Activated naive CD4-positive, alpha-beta T cell treated with Interleukin-2 at 50 U/mL for 16 hours (primary cell): ENCODE measurements at regions not wholly inside any gene's neighbourhood (a gene's known extent, or its start where the extent isn't known, plus 50 kb on each side); places are given as distances from the start of the nearest gene placed in this dataset.

Experiments
- DNase-seq: peaks from one replicate; pipeline ENCODE4 v3.0.0-alpha.2; 2020

DNA sequence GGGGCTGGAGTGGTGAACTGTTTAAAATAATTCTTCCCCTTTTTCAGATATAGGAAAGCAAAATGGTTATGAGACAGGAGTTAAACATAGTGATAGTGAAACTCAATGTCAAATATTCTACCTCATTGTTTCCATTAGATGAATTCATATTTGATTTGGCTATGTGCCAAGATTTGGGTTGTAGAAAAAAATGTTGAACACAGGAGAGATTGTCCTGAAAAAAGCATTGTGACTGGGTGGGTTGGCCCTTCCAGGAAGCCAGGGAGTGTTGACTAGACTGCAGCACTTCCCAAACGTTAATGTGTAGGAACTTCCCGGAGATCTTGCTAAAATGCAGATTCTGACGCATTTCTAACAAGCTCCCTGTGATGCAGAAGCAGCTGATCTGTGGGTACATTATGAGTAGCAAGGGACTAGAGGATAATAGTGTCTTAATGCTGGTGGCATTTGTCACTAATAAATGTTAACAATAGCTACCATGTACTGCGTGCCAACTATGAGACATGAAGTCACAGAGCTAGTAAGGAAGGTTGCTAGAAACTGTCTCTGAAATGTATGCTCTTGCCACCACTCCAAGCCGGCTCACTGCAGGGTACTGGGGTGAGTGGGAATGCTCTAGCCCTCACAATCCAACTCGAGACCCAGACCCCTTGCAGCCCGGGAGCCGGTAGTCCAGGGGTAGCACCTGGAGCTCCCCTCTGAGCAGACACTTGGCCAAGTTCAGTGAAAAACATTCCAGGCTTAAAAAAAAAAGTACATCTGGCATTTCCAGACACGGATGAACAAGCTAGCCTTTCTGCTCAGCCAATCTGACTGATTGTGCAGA lies 120.6 kb downstream of the CD47 start:
- peak; percentile 8 for DNase-seq

DNA sequence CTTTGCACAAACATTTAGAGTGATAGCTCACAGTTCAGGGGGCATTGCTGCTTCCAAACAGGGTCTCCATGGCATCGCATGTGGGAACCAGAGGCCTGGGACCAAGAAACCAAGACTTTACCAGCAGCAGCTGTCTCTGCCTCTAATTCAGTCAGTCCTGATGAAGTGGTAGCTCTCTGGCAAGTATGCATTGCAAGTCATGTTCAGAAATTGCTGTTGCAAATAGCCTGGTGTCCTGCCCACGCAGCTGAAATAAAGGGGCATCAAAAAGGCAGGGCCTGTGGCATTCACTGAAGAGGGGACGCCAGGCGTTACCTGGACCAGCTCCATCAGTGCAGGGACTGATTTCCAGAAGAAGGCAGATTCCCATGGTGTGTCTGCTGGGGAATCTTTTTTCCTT lies 121.3 kb downstream of the CD47 start:
- no peak for DNase-seq

GRCh38 chr3:107966276-107966675 lies 124.6 kb downstream of the CD47 start:
- no peak for DNase-seq

GRCh38 chr3:107965136-107965655 lies 125.6 kb downstream of the CD47 start:
- no peak for DNase-seq

- no peak for DNase-seq
These were observed 127.2 kb downstream of the CD47 start for GRCh38 chr3:107963581-107963980.

DNA sequence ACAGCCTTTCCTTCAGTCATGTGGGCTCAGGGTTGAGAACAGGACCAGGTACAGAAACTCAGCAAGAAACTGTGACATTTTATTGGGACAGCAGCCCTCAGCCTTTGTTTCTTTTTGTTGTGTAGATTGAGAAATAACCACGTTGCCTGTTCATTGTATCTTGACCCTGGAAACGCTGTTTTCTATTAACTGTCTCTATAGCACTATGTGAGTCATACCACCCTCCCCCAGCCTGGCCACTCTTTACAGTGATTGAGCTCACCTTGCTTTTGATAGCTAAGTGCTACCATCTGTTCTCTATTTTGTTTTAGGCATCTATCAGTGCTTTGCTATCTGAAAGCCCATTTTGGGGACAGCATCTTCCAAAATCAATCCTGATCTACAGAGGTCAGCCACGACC lies 127.9 kb downstream of the CD47 start:
- DNase-seq = no peak

GRCh38 chr3:107962037-107962436 lies 128.8 kb downstream of the CD47 start:
- no peak for DNase-seq

- DNase-seq = no peak
These were observed 131.2 kb downstream of the CD47 start for GRCh38 chr3:107959550-107960154.

GRCh38 chr3:107958146-107958545 lies 132.7 kb downstream of the CD47 start:
- no peak for DNase-seq

- DNase-seq = no peak
These were observed 133.6 kb downstream of the CD47 start for GRCh38 chr3:107956991-107957900.

DNA sequence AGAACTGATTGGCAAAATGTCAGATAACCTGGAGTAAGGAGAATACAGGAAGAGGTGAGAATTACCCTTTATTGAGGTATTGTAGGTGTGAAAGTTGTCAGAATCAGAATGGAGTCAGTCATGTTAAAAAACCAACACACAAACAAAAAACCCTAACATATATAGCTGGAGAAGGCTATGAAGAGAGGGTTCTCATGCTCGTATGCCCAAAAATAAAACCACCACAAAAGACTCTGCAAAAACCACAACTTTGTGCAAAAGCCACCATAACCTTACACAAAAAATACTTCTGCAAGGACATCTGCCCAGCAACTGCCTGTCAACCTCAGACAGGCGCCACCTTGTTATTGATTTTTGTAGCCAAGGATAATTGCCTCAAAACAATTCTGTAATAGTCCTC lies 136.0 kb downstream of the CD47 start:
- DNase-seq = no peak

GRCh38 chr3:107953722-107954121 lies 137.1 kb downstream of the CD47 start:
- DNase-seq = no peak

- no peak for DNase-seq
These were observed 139.7 kb downstream of the CD47 start for GRCh38 chr3:107951126-107951525.

DNA sequence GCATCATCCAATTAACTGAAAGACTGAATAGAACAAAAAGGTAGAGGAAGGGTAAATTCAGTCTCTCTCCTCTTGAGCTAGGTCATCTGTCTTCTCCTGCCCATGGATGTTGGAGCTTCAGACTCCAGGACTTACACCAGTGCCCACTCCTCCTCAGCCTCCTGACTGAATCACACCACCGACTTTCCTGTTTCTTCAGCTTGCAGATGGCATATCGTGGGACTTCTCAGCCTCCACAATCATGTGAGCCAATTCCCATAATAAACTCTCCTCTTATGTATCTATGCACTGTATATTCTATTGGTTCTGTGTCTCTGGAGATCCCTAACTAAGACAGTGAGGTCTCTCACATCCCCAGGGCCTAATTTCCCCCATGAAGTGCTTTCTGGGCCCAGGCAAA lies 140.4 kb downstream of the CD47 start:
- no peak for DNase-seq

- no peak for DNase-seq
These were observed 141.3 kb downstream of the CD47 start for GRCh38 chr3:107949394-107949970.

DNA sequence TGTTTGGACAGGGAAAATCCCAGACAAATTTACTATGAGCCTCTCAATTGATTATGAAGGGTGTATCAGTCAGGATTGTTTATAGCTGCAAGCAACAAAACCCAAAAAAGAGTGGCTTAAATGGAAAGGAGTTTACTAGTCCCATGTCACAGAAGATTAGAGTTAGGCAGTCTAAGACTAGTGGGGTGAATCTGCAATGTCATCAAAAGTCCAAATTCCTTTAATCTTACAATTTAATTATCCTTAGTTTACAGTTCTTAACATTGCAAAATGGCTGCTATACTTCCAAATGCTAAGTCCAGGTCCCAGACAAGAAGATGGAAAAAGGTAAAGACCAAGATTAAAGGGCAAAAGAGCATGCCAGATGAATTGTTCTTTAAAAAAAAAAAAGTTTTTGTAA lies 143.6 kb downstream of the CD47 start:
- no peak for DNase-seq

- DNase-seq = no peak
These were observed 144.1 kb downstream of the CD47 start for GRCh38 chr3:107946700-107947099.

GRCh38 chr3:107945417-107946094 lies 145.3 kb downstream of the CD47 start:
- no peak for DNase-seq

DNA sequence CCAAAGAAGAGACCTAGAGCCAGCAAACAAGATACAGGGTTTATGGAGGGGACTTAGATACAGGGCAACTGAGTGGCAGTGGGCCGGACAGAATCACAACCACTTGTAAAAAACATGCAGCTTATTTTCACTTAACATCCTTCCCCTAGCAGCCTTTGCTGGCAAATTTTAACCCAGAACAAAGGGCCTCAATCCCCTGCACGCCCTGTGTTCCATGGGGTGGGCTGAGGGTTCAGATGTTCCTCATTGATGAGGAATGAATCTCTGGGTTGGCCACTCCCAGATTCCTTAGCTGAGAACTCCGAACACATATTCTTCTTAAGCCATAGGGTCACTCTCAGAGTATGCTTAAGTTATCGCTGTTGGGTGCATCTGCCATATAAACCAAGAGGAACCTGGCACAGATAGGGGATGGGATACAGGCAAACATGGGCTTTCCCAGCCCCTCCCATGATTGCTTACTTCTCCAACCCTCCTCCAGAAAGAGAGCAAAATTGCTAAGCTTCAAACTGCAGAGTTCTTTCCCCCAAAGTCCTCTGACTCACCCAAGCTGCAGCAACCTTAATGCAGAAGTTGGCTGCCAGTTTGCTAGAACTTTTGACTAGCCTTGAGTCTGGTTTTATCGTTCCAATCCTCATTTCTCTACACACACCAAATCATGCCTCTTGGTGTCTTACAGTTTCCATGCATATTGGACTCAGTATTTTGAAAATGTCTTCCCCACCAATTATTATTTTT lies 146.9 kb downstream of the CD47 start:
- no peak for DNase-seq

DNA sequence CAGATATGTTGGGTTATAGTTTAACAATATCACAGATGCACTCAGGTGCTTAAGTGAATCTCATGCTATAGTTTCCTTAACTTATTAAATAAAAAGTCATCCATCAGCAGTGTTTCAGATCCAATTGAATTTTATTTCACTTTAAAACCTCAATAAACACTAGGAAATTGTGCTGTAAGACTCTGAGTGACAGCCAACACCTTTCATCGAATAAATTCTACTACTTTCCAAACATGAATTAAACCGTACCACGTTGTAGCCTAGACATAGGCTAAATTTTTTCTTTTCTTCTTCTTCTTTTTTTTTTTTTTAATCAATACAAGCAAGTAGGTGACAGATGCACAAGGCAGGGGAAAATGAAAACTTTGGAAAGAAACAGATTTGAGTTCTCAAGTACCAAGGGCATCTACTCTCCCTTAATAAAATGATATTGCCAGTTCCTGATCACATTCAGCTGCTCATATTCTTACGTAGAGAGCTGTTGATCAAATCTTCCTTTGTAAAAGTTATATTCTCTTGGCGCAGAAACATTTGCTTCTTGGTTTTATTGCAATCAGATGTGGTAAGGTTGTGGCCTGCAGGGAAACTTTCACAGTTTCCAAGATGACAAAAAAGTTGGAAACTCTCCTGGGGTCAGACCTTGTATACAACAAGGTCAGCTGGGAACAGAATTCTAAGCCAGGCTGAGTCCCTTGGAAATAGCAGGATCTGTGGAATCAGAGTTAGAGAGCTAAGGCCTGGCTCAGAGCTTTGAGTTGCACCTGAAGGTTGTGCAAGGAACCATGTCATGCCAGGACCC lies 147.7 kb downstream of the CD47 start:
- no peak for DNase-seq

DNA sequence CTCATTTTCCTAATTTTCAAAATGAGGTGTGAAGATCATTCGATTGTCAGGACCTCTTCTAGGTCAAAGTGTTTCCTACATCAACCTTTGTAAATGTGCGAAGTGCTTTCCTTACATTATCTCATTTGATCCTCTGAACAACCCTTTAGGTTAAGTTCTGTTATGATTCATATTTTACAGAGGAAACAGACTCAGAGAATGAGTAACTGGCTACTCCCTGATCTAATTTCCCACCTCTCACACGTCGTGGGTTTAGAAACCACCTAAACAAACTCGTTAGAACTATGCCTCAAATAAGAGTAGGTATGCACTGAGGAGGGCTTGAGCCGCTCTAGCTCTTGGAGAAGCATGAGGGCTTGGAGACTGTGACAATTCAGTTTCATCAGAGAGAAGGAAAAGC lies 148.6 kb downstream of the CD47 start:
- DNase-seq = peak; percentile 23
